Jurkat, Clone E6-1 (cell line): ENCODE measurements at regions not wholly inside any gene's neighbourhood (a gene's known extent, or its start where the extent isn't known, plus 50 kb on each side); places are given as distances from the start of the nearest gene placed in this dataset.
"Not testable (repeated sequence)": the region's sequence is repeated elsewhere in the genome, so short reads cannot be mapped to it uniquely, and the experiment has no call there.

Source experiments
- DNase-seq: peaks from one replicate; pipeline ENCODE4 v3.0.0-alpha.2; 2011; ENCODE audit warnings: low read depth, low spot score
- H3K4me3 ChIP-seq: 2 replicates; pipeline ENCODE4 v1.5.1; 2011; ENCODE audit warnings: mild to moderate bottlenecking, low read length, control low read depth, moderate library complexity

DNA sequence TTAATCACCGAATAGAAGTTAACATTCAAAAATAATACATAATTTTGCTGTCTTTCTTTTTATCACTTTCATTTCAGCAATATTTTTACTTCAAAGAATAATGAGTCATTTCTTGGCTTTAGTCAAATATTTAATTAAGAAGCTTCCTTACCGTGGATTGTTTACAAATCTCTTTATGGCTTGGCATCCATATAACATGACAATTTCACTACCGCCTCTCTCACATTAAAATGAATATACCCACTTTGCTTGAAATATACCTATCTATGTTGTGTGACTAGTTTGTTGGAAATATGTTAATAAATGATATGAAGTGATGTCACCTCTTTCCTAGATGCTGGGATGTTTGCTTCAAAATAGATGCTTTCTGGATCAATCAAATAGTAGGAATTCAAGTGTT is 1203.9 kb downstream of the AMY1C start:
- no peak for DNase-seq
- H3K4me3 ChIP-seq = no peak overlapping the region

- no peak for DNase-seq
- H3K4me3 ChIP-seq = no peak overlapping the region
Measured at GRCh38 chr1:104973516-104973915, 1223.8 kb downstream of the AMY1C start.

DNA sequence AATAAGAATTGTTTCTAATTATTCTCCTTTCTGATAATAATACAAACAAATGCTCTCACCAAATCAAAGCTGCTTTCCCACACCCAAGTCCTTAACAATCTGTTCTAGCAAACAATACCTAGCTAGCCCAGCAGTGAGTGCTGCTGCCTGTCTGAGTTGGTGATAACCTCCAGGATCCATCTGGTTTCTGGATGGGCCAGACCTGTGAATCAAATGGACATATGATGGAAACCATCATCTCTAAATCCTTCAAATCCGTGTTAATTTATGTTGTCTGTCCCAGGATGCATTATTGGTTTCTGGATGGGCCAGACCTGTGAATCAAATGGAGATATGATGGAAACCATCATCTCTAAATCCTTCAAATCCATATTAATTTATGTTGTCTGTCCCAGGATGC is 1230.0 kb downstream of the AMY1C start:
- no peak overlapping the region for H3K4me3 ChIP-seq
- DNase-seq = no peak

- no peak overlapping the region for H3K4me3 ChIP-seq
- DNase-seq = no peak
Measured at GRCh38 chr1:104987210-104987609, 1237.5 kb downstream of the AMY1C start.

- no peak overlapping the region for H3K4me3 ChIP-seq
- DNase-seq = no peak
Measured at GRCh38 chr1:104989012-104989411, 1239.3 kb downstream of the AMY1C start.

GRCh38 chr1:104991702-104992101 is 1242.0 kb downstream of the AMY1C start:
- H3K4me3 ChIP-seq = no peak overlapping the region
- no peak for DNase-seq

- no peak overlapping the region for H3K4me3 ChIP-seq
- no peak for DNase-seq
Measured at GRCh38 chr1:105000793-105001192, 1251.1 kb downstream of the AMY1C start.

- DNase-seq = no peak
- H3K4me3 ChIP-seq = no peak overlapping the region
Measured at GRCh38 chr1:105004515-105004914, 1254.8 kb downstream of the AMY1C start.

DNA sequence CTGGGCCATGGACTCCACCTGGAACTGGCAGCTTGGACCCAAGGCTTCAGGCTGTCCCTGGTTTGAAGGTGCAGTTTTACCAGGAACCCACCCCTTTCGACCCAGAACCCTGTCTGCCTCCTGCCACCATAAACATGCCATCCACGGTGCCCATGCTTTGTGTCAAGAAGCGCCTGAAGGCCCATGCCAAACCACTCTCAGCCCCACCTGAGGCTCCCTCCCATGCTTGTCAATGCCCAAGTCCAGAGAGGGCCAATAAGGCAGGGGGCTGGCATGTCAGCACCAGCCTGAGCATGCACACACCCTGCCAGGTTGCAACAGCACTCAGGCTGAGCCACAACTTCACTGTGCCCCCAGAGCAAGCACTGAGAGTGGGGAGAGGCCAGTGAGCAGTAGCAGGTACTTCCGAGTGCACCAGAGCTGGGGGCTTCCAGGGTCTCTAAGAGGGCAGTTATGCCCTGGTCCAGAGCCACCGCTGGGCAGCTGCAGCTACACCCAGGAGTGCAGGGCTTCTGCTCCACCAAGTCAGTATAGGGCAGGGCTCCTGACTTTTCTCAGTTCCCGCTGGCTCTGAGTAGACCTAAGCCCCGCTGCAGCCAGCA is 1256.0 kb downstream of the AMY1C start:
- H3K4me3 ChIP-seq = no peak overlapping the region
- DNase-seq = no peak

DNA sequence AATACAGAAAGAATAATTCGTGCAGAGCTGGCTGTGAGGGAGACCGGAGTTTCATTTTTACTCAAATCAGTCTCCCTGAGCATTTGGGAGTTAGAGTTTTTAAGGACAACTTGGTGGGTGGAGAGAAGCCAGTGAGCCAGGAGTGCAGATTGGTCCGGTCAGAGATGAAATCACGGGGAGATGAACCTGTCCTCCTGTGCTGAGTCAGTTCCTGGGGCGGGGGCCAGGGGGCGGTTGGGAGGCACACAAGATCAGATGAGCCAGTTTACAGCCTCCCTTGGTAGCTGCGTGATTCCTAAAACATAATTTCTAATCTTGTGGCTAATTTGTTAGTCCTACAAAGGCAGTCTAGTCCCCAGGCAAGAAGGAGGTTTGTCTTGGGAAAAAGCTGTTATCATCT is 1267.9 kb downstream of the AMY1C start:
- DNase-seq = no peak
- H3K4me3 ChIP-seq = no peak overlapping the region

DNA sequence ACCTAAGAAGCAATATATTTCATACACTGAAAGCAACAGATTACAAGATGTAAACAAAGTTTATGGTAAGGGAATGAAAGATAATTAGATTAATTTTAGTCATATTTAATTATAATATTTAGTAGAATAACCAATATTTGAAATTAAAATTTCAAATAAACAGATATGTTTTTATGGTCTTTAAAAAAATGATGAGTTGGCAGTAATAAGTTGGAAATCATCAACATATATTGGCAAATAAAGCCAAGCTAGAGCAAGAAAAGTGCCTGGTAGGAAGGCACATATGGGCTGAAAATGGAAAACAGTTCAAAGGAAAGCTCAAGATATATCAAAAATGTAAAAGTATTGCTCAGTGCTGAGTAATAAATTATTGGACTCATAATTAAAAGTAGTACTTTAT is 1274.0 kb downstream of the AMY1C start:
- DNase-seq = no peak
- no peak overlapping the region for H3K4me3 ChIP-seq

GRCh38 chr1:105027838-105028471 is 1278.3 kb downstream of the AMY1C start:
- no peak for DNase-seq

DNA sequence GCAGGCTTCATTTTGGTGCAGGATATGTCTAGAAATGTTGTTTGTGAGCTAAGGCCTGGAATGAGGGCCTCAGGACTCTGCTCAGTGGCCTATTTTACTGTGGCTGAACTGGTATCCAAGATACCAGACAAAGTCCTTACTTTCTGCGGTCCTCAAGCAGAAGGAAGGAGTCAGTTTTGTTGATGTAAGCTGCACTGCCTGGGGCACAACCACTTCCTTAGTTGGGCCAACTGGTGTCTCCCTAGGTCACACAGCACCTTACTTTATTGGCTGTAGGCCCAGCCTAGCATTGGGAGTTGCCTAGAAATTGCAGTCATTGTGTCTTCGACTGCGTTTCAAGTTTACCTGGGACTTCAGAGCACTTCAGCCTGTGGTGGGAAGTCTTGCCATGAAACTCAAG is 1322.7 kb downstream of the AMY1C start:
- no peak for DNase-seq
- H3K4me3 ChIP-seq = no peak overlapping the region

More at GRCh38 chr1:105027838-105028471, 1278.3 kb downstream of the AMY1C start:
- no peak overlapping the region for H3K4me3 ChIP-seq

DNA sequence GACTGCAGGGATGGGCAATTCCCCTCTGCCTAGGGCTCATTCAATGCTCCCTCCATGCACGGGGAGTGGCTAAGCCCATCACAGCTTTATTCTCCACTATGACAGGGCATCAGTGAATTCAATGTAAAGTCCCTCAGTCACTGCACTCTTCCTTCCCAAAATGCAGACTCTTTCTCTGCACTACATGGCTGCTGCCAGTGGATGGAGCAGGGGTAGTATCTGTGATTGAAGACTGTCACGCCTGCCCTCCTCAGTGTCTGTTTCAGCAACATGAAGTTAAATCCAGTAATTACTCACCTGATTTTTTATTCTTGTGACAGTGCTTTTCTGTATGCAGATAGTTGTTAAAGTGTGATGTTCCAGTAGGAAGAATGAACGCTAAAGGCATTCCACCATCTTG is 1323.2 kb downstream of the AMY1C start:
- H3K4me3 ChIP-seq = no peak overlapping the region
- no peak for DNase-seq

- no peak for DNase-seq
- H3K4me3 ChIP-seq = no peak overlapping the region
Measured at GRCh38 chr1:105073660-105074059, 1324.0 kb downstream of the AMY1C start.

DNA sequence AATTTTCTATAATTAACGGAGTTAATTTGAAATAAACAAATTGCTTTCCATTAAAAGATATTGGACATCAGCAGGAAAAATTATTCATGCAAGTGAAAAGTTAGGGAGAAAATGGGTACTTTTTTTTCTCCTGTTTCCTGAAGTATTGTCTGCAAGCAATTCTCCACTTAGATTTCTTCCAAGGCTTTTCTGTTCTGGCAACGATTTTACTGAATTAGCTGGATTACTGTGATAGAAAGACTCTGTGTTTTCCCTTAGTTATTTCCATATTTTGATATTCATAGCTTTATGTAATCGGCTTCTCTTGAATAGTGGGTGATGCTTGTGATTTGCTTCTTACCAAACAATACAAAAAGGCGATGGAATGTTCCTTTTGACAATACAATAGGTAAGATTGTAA is 1333.9 kb downstream of the AMY1C start:
- no peak for DNase-seq
- H3K4me3 ChIP-seq = no peak overlapping the region

GRCh38 chr1:105087506-105087905 is 1337.8 kb downstream of the AMY1C start:
- no peak overlapping the region for H3K4me3 ChIP-seq
- DNase-seq = no peak

DNA sequence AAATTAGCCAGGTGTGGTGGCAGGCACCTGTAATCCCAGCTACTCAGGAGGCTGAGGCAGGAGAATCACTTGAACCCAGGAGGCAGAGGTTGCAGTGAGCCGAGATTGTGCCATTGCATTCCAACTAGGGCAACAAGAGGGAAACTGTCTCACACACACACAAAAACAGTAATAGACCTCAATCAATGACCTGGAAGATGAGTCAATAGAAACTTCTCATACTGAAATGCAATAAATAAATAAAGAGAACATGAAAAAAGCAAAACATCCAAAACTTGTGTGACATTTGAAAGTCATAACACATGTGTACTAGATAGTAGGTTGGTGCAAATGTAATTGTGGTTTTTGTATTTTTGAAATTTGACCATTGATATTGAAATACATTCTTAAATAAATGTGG is 1338.5 kb downstream of the AMY1C start:
- no peak for DNase-seq

DNA sequence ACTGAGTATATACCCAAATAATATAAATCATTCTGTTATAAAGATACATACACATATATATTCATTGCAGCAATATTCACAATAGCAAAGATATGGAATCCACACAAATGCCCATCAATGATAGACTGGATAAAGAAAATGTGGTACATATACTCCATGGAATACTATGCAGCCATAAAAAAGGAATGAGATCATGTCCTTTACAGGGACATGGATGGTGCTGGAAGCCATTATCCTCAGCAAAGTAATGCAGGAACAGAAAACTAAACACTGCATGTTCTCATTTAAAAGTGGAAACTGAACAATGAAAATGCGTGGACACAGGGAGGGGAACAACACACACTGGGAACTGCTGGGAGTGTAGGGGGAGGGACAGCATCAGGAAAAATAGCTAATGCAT is 1344.2 kb downstream of the AMY1C start:
- not testable (repeated sequence) for DNase-seq, H3K4me3 ChIP-seq

More for the DNA sequence above, 1338.5 kb downstream of the AMY1C start:
- H3K4me3 ChIP-seq = no peak overlapping the region

- DNase-seq = no peak
Measured at GRCh38 chr1:105100102-105100501, 1350.4 kb downstream of the AMY1C start.

GRCh38 chr1:105101261-105101660 is 1351.6 kb downstream of the AMY1C start:
- no peak overlapping the region for H3K4me3 ChIP-seq
- DNase-seq = no peak

More at GRCh38 chr1:105100102-105100501, 1350.4 kb downstream of the AMY1C start:
- H3K4me3 ChIP-seq = no peak overlapping the region
